ENCODE measurements at regions not wholly inside any gene's neighbourhood (a gene's known extent, or its start where the extent isn't known, plus 50 kb on each side); places are given as distances from the start of the nearest gene placed in this dataset.

GRCh38 chr4:38452542-38452941, 211.5 kb upstream of the KLF3 start:
- TF ChIP-seq, protein P1, sequence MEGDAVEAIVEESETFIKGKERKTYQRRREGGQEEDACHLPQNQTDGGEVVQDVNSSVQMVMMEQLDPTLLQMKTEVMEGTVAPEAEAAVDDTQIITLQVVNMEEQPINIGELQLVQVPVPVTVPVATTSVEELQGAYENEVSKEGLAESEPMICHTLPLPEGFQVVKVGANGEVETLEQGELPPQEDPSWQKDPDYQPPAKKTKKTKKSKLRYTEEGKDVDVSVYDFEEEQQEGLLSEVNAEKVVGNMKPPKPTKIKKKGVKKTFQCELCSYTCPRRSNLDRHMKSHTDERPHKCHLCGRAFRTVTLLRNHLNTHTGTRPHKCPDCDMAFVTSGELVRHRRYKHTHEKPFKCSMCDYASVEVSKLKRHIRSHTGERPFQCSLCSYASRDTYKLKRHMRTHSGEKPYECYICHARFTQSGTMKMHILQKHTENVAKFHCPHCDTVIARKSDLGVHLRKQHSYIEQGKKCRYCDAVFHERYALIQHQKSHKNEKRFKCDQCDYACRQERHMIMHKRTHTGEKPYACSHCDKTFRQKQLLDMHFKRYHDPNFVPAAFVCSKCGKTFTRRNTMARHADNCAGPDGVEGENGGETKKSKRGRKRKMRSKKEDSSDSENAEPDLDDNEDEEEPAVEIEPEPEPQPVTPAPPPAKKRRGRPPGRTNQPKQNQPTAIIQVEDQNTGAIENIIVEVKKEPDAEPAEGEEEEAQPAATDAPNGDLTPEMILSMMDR (IDR thresholded peaks at IDR 0.05; ENCODE audit: low read depth, low read length), result no peak
- no peak overlapping the region for H3K27ac ChIP-seq
- H3K27me3 ChIP-seq (ENCODE audit: insufficient read depth, low read depth, severe bottlenecking), result no peaks in the 10 kb centered on the region
- H3K9me3 ChIP-seq (ENCODE audit: severe bottlenecking), result peaks cover 2% of the 10 kb centered on the region
- no peaks in the 10 kb centered on the region for H3K36me3 ChIP-seq
- no peak for DNase-seq
- no peak overlapping the region for H3K4me3 ChIP-seq (ENCODE audit: low read depth, low read length)

DNA sequence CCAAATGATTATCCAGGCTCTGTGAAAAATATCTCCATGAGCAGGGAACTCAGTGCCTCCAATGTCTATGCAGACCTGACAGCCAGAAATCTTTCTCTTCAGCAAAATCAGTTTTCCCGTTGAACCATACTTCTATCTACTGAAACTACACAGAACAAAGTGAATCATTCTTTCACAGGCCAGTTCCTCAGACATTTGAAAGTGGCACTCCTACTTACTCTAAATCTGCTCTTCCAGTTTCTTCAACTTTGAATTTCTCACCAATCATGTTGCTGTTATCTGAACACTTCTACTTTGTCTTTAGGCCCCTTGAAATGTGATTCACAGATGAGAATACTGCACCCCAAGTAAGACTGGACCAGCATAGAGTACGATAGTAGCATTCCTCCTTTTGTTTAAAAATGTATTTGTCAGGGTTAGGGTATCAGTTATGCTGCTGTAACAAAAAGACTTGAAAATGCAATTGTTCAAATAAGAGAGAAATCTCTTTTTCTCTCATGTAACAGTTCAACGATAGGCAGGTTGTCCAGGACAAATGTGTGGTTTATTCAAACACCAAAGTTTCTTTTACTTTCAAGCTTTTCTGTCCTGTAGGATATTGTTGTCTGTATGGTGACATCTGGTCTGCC, 210.6 kb upstream of the KLF3 start:
- Histone ChIP-seq H3K36me3 (no peaks in the 10 kb centered on the region), H3K27ac (no peak overlapping the region), H3K27me3 (ENCODE audit: insufficient read depth, low read depth, severe bottlenecking) (no peaks in the 10 kb centered on the region), H3K9me3 (ENCODE audit: severe bottlenecking) (no peaks in the 10 kb centered on the region), H3K4me3 (ENCODE audit: low read depth, low read length) (no peak overlapping the region)
- no peak for DNase-seq
- TF ChIP-seq, protein P1 (IDR thresholded peaks at IDR 0.05; ENCODE audit: low read depth, low read length), result no peak

DNA sequence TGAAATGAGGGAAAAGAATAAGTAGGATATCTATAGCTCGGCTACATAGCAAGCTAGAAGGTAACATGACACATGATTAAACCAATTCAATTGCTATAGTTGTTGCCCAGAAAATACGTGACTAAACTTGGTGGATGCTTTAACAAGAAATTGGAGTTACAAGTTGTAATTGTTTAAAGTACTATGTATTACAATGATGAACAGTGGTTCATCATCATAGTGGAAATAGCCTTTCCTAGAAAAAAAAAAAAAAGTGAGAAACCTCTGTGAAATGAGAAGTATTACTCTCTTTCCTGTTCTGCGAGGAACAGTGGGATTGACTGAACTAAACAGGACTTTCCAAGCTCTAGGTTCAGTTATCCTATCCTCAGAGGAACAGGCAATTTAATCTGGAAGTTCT, 209.7 kb upstream of the KLF3 start:
- Histone ChIP-seq H3K27me3 (ENCODE audit: insufficient read depth, low read depth, severe bottlenecking) (no peaks in the 10 kb centered on the region), H3K36me3 (no peaks in the 10 kb centered on the region), H3K27ac (no peak overlapping the region), H3K9me3 (ENCODE audit: severe bottlenecking) (no peaks in the 10 kb centered on the region), H3K4me3 (ENCODE audit: low read depth, low read length) (no peak overlapping the region)
- DNase-seq, result no peak
- TF ChIP-seq, protein P1 (IDR thresholded peaks at IDR 0.05; ENCODE audit: low read depth, low read length), result no peak

DNA sequence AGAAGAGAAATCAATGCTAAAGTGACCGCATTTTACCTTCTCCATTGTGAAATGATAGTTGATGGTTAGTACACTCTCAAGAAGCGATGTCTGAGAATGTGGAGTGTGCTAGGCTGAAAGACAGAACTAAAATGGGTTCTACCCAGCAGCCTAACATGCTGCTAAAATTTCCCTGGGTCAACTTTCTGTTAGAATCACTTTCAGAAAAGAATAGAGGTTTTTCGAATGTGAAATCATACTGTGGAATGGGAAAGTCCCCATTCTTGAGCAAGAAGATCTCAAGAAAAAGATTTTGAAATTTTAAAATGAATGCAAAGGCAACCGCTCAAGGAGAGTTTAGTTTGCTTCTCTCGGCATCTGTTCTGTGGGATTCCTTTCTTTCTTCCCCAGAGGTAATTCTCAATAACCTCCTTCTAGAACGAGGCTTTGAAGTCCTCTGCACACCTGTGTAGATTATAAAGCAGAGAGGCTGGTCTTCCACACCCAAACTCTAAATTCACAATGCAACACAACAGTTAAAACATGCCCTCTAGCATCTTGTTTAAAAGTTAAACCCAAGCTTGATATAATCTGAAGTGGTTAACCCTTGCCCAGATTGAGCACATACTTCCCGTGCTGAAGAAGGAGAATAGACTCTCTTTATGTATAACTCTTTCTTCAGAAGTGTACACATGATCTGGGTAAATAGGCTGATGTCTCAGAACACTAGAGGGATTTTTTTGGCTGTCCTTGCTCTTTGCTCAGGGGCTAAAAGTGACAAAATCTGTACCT, 208.7 kb upstream of the KLF3 start:
- H3K27ac ChIP-seq, result no peak overlapping the region
- H3K36me3 ChIP-seq, result no peaks in the 10 kb centered on the region
- no peak overlapping the region for H3K4me3 ChIP-seq (ENCODE audit: low read depth, low read length)
- no peaks in the 10 kb centered on the region for H3K9me3 ChIP-seq (ENCODE audit: severe bottlenecking)
- TF ChIP-seq, protein P1 (IDR thresholded peaks at IDR 0.05; ENCODE audit: low read depth, low read length), result no peak
- no peaks in the 10 kb centered on the region for H3K27me3 ChIP-seq (ENCODE audit: insufficient read depth, low read depth, severe bottlenecking)
- no peak for DNase-seq

GRCh38 chr4:38456096-38456495, 207.9 kb upstream of the KLF3 start:
- no peak overlapping the region for H3K4me3 ChIP-seq (ENCODE audit: low read depth, low read length)
- TF ChIP-seq, protein P1 (IDR thresholded peaks at IDR 0.05; ENCODE audit: low read depth, low read length), result no peak
- H3K36me3 ChIP-seq, result no peaks in the 10 kb centered on the region
- no peak for DNase-seq
- no peaks in the 10 kb centered on the region for H3K27me3 ChIP-seq (ENCODE audit: insufficient read depth, low read depth, severe bottlenecking)
- H3K27ac ChIP-seq, result no peak overlapping the region
- H3K9me3 ChIP-seq (ENCODE audit: severe bottlenecking), result no peaks in the 10 kb centered on the region

Data from WERI-Rb-1 (cell line).